Stimulated activated CD8-positive, alpha-beta memory T cell treated with anti-CD3 and anti-CD28 coated beads, Interleukin-15, amount 100 ng/mL, for 48 hours (primary cell): ENCODE measurements at regions not wholly inside any gene's neighbourhood (a gene's known extent, or its start where the extent isn't known, plus 50 kb on each side); places are given as distances from the start of the nearest gene placed in this dataset.

ENCODE experiments used
- DNase-seq, 2 donors: peaks; one replicate each; pipeline ENCODE4 v3.0.0-alpha.2; 2020; ENCODE audit warnings: low read depth in 2 of 2

GRCh38 chr16:9374061-9374460, 282.6 kb downstream of the HAPSTR1 start:
- no peak for DNase-seq

GRCh38 chr16:9378876-9379275, 287.4 kb downstream of the HAPSTR1 start:
- DNase-seq = no peak

- DNase-seq = no peak
Observed at GRCh38 chr16:9380221-9380620, 288.8 kb downstream of the HAPSTR1 start.

GRCh38 chr16:9381399-9381798, 290.0 kb downstream of the HAPSTR1 start:
- no peak for DNase-seq

- no peak for DNase-seq
Observed at GRCh38 chr16:9381905-9382304, 290.5 kb downstream of the HAPSTR1 start.

GRCh38 chr16:9383281-9383680, 291.8 kb downstream of the HAPSTR1 start:
- DNase-seq = no peak

GRCh38 chr16:9384141-9384540, 292.7 kb downstream of the HAPSTR1 start:
- DNase-seq = no peak

GRCh38 chr16:9389543-9390207, 298.2 kb downstream of the HAPSTR1 start:
- no peak for DNase-seq

- DNase-seq = no peak
Observed at GRCh38 chr16:9392956-9393355, 301.5 kb downstream of the HAPSTR1 start.

- DNase-seq = no peak
Observed at GRCh38 chr16:9393591-9393990, 302.1 kb downstream of the HAPSTR1 start.

GRCh38 chr16:9395958-9396359, 304.5 kb downstream of the HAPSTR1 start:
- DNase-seq = no peak

GRCh38 chr16:9399573-9399972, 308.1 kb downstream of the HAPSTR1 start:
- DNase-seq = no peak

- DNase-seq = no peak
Observed at GRCh38 chr16:9401173-9401572, 309.7 kb downstream of the HAPSTR1 start.

GRCh38 chr16:9402293-9402860, 310.9 kb downstream of the HAPSTR1 start:
- no peak for DNase-seq

GRCh38 chr16:9404811-9405210, 313.4 kb downstream of the HAPSTR1 start:
- no peak for DNase-seq

- no peak for DNase-seq
Observed at GRCh38 chr16:9406038-9406712, 314.7 kb downstream of the HAPSTR1 start.

GRCh38 chr16:9407206-9407758, 315.8 kb downstream of the HAPSTR1 start:
- no peak for DNase-seq

- no peak for DNase-seq
Observed at GRCh38 chr16:9408297-9408878, 316.9 kb downstream of the HAPSTR1 start.

GRCh38 chr16:9409560-9410493, 318.4 kb downstream of the HAPSTR1 start:
- no peak for DNase-seq

GRCh38 chr16:9411426-9411825, 320.0 kb downstream of the HAPSTR1 start:
- DNase-seq = no peak
